ENCODE measurements at regions not wholly inside any gene's neighbourhood (a gene's known extent, or its start where the extent isn't known, plus 50 kb on each side); places are given as distances from the start of the nearest gene placed in this dataset.

DNA sequence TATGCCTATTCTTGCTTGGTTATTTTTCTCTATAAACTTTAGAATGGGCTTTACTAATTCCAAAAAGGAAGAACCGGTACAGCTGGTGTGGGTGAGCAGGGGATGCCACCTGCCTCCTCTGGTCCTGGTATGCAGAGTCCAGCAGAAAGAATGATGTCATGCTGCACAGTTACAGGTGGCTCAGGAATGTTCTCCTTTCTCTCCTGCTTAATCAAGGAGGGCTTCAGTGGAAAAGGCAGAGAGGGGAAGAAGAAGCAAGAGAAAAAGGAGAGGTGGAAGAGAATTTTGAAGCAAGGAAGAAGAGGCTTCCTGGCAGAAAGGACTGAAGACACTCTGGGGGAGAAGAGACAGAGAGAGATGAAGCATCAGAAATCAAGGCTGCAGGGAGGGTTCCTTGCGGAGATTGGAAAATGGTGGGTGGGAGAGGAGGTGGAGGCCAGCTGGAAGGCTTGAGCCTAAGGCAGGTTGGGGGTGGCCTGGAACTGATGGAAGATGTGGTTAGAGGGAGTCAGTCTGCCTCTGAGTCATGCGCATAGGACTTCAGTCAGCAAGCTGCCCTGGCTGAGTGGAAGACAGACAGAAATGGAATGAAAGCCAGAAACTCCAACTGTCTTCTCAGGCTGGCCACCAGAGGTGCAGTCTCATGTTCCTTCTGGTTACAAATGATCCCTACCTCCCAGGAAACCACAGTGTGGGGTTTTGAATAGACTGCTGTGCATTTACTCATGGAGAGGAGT is 64.6 kb upstream of the CRHR1 start:
- DNase-seq (ENCODE audit: low spot score), result peak; percentile 93

GRCh38 chr17:45720386-45720785 is 63.7 kb upstream of the CRHR1 start:
- DNase-seq (ENCODE audit: low spot score), result no peak

GRCh38 chr17:45722161-45722560 is 62.0 kb upstream of the CRHR1 start:
- DNase-seq (ENCODE audit: low spot score), result no peak

DNA sequence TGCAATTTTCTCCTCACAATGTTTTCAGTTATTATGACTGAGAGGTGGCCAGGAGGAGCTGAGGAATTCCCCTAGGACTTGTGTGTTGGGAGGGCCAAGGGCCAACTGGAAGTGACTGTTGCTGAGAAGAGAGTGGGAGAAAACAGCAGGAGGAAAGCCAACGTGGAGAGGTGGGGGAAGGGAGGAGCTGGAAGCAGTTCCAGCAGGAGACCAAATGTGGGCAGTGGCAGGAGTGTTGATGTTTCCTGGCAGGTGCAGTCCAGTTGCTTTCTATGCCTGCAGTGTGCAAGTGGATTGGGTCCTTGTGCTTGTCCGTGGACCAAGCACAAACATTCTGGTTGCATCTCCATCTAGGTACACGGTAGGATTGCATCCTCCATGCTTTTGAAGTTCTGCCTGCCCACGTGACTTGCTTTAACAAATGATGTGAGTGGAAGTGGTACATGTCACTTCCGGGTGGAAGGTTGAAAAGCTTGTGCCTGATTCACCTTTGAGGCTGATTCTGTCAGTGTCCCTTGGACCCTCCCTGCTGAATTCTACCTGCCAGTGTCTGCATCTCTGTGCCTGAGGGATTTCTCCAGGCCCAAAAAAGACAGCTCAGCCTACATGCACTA is 54.7 kb upstream of the CRHR1 start:
- no peak for DNase-seq (ENCODE audit: low spot score)

- DNase-seq (ENCODE audit: low spot score), result no peak
These were observed 53.9 kb upstream of the CRHR1 start for GRCh38 chr17:45730192-45730591.

DNA sequence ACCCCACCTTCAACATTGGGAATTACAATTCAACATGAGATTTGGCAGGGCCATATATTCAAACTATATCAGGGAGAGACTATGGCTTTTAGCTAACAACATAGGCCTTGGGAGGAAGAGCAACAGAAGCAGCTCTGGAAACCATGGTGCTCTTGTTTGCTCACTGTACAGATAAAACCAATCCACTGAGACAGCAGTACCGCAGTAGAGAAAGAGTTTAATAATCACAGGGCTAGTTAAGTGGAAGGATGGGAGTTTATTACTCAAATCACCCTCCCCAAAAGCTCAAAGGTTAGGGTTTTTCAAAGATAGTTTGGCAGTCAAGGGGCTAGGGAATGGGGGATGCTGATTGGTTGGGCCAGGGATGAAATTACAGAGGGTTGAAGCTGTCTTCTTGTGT is 52.7 kb upstream of the CRHR1 start:
- no peak for DNase-seq (ENCODE audit: low spot score)

DNA sequence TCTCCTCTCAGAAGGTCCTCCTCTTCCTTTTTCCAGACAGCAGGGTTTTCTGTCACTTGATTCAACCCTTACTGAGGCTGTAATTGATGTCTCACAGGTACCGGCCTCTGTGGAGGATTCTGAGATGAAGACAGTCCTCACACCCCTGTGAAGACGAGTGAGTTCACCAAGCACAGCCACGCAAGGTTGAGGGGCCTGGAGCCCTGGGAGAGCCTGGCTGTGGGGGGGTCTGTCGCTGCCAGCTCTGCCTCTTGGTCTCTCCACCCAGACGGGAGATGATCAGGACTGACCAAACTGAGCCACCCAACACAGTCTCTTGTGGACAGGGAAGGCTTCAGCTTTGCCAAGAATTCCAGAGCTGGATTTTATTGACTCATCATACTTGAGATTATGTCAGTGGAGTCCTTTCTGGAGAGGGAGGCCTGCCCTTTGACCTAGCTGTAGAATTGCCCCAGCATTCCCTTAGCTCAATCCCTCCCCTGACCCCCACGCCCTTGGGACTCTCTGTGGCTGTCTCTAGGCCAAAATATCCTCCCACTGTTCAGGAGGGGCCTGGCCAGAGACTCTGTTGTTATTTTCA is 51.1 kb upstream of the CRHR1 start:
- no peak for DNase-seq (ENCODE audit: low spot score)

GRCh38 chr17:45733781-45734180 is 50.3 kb upstream of the CRHR1 start:
- DNase-seq (ENCODE audit: low spot score), result no peak

Measured in A172 (cell line).